ENCODE measurements at regions not wholly inside any gene's neighbourhood (a gene's known extent, or its start where the extent isn't known, plus 50 kb on each side); places are given as distances from the start of the nearest gene placed in this dataset.

DNA sequence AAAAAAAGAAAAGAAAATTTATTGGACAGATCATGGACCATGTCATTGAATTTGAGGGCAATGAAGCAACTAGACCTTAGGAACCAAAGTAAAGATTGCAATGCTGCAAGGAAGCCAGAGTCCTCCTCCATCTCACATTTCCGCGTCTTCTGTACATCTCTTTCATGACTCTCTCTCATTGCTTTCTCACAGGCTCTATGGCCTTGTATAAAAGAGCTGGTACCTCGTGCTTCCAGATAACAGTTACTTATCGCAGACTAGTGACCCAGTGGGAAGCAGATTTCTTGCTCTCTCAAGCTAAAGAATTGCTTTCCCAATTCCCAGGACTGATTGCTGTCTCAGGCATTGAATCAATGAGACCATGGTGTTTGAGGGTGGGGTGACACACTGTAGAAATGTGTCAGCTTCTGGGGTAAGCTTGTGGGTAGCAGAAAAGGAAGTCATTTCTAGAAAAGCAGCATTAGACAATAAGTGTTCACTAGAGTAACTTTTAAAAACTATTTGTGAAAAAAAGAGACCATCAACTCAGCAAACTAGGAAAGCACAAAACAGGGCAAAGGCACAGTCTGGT lies 635.3 kb downstream of the UTRN start:
- H3K4me2 ChIP-seq (ENCODE audit: low read depth, low read length) = no peak overlapping the region
- H3K36me3 ChIP-seq (replicated peaks in 1 of 2; ENCODE audit: control insufficient read depth in 1 of 2, insufficient read depth in 2 of 2, low read length in 2 of 2) = no peaks in the 10 kb centered on the region
- DNase-seq (ENCODE audit: low spot score) = no peak
- TF ChIP-seq RBM22 (optimal IDR thresholded peaks at IDR 0.05; ENCODE audit: low read length) (no peak), CHD4 (IDR thresholded peaks at IDR 0.05; ENCODE audit: borderline replicate concordance, low read length) (no peak), HOXA7 (CRISPR knock-in tag; IDR thresholded peaks at IDR 0.05) (no peak), HNRNPLL (IDR thresholded peaks at IDR 0.05; ENCODE audit: low read depth, low read length, poor library complexity, severe bottlenecking) (no peak), RELA (CRISPR knock-in tag; IDR thresholded peaks at IDR 0.05) (no peak), ZNF747 (CRISPR knock-in tag; IDR thresholded peaks at IDR 0.05; ENCODE audit: borderline replicate concordance) (no peak), PHF5A (CRISPR knock-in tag; IDR thresholded peaks at IDR 0.05; ENCODE audit: low read depth, unreplicated experiment) (no peak), ZNF737 (CRISPR knock-in tag; IDR thresholded peaks at IDR 0.05; ENCODE audit: borderline replicate concordance) (no peak)
- TF ChIP-seq, protein P1, sequence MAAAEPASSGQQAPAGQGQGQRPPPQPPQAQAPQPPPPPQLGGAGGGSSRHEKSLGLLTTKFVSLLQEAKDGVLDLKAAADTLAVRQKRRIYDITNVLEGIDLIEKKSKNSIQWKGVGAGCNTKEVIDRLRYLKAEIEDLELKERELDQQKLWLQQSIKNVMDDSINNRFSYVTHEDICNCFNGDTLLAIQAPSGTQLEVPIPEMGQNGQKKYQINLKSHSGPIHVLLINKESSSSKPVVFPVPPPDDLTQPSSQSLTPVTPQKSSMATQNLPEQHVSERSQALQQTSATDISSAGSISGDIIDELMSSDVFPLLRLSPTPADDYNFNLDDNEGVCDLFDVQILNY (CRISPR knock-in tag; conservative IDR thresholded peaks at IDR 0.05) = no peak
- H3K4me1 ChIP-seq (ENCODE audit: insufficient read depth, low read length) = peaks cover 13% of the 10 kb centered on the region
- no peak overlapping the region for H3K27ac ChIP-seq (ENCODE audit: extremely low read length, insufficient read depth, low read length)
- H3K4me3 ChIP-seq (replicated peaks in 1 of 3; ENCODE audit: insufficient read depth in 1 of 3, low read depth in 2 of 3, low read length in 3 of 3) = no peak overlapping the region
- no peak for ATAC-seq
- H3K9me3 ChIP-seq (ENCODE audit: low read length) = no peaks in the 10 kb centered on the region
- H3K79me2 ChIP-seq (ENCODE audit: insufficient read depth, low read length) = no peaks in the 10 kb centered on the region
- H2AFZ ChIP-seq (ENCODE audit: low read length) = no peak overlapping the region
- no peaks in the 10 kb centered on the region for H4K20me1 ChIP-seq (ENCODE audit: insufficient read depth, low read length)
- POLR2A ChIA-PET = no interaction called here
- no peak overlapping the region for H3K9ac ChIP-seq (ENCODE audit: insufficient read depth, low read depth, low read length)
- CTCF ChIA-PET (ENCODE audit: low intra/inter-chr PET ratio, low total read pairs) = no interaction called here
- H3K27me3 ChIP-seq (ENCODE audit: control insufficient read depth in 1 of 2, insufficient read depth in 2 of 2, low read length in 2 of 2) = no peaks in the 10 kb centered on the region
- intact Hi-C loops (cut with micrococcal nuclease; ENCODE audit: unreplicated experiment) (no loop called here), in situ Hi-C loops (cut with HindIII; ENCODE audit: extremely low pct_ligation_motif_present, low pct_unique_long_range_greater_than_20kb) (no loop called here)
- WGBS (ENCODE audit: low lambda C conversion rate) = 70% methylated on average over 4 of the region's 4 CpGs
- BruUV-seq (replicated peaks) = no TSS peak
- no peak for FAIRE-seq

All from HepG2 (cell line).